Endothelial cell of umbilical vein (primary cell): ENCODE measurements at regions not wholly inside any gene's neighbourhood (a gene's known extent, or its start where the extent isn't known, plus 50 kb on each side); places are given as distances from the start of the nearest gene placed in this dataset.

ENCODE experiments used
- BruUV-seq: library from RNA; stranded (reverse); fragments of 400-500 nt; replicated peaks from 2 replicates; lab custom pipeline; 2021; lab: Mats Ljungman, UMichigan
- CTCF ChIA-PET: fragments of 300-600, 350-600 bp; sonication (Branson Sonifier 250); formaldehyde crosslinking; loops from one replicate; lab custom pipeline; 2021; ENCODE audit warnings: antibody characterized with exemption, inconsistent platforms; lab: Charles Lee
- POLR2A ChIA-PET: fragments of 300-600, 350-600 bp; sonication (Branson Sonifier 250); formaldehyde crosslinking; loops from one replicate; lab custom pipeline; 2021; ENCODE audit warnings: antibody characterized with exemption, inconsistent platforms; lab: Charles Lee
- DNase-seq: peaks from one replicate; pipeline ENCODE4 v3.0.0-alpha.2; 2011; ENCODE audit warnings: low read depth, low spot score
- FAIRE-seq: peaks from 2 replicates; lab custom pipeline; 2011; peaks lifted over from hg19 to GRCh38; lab: Jason Lieb, UNC
- H2AFZ ChIP-seq: 2 replicates; pipeline ENCODE4 v1.6.0; 2012; ENCODE audit warnings: low read depth, low read length, control low read depth, inconsistent platforms
- H3K27ac ChIP-seq: 2 replicates; pipeline ENCODE4 v1.5.1; 2011; ENCODE audit warnings: low read depth, mild to moderate bottlenecking, control low read depth, low read length, moderate library complexity; ENCODE audit not compliant: insufficient read depth
- H3K27me3 ChIP-seq, 2 experiments: 2 replicates each; pipeline versions ENCODE4 v1.6.0 to v1.6.1; 2011; ENCODE audit warnings: low read length in 2 of 2, mixed read lengths in 1 of 2; ENCODE audit not compliant: control insufficient read depth in 2 of 2, insufficient read depth in 2 of 2
- H3K36me3 ChIP-seq, 2 experiments: 2 replicates in 1 of 2; 3 replicates in 1 of 2; pipeline ENCODE4 v1.5.1; 2011; ENCODE audit warnings: low read length in 2 of 2, mild to moderate bottlenecking in 1 of 2, moderate library complexity in 1 of 2; ENCODE audit not compliant: control insufficient read depth in 2 of 2, insufficient read depth in 2 of 2; ENCODE audit errors: extremely low read depth in 1 of 2
- H3K4me1 ChIP-seq: 3 replicates; pipeline ENCODE4 v1.5.1; 2011; ENCODE audit warnings: mild to moderate bottlenecking, low read length; ENCODE audit not compliant: control insufficient read depth, insufficient read depth; ENCODE audit errors: extremely low read depth
- H3K4me2 ChIP-seq: 2 replicates; pipeline ENCODE4 v1.6.1; 2011; ENCODE audit warnings: low read length, control low read depth, mixed read lengths; ENCODE audit not compliant: insufficient read depth
- H3K4me3 ChIP-seq, 3 experiments: fragments of 200-600 bp in 1 of 3; sonication (generic), shearing (Covaris generic) in 1 of 3; replicated peaks in 1 of 3; 2 replicates each; pipeline ENCODE4 v1.5.1; 2011 to 2016; ENCODE audit warnings: control low read depth in 3 of 3, low read length in 3 of 3, mild to moderate bottlenecking in 2 of 3, inconsistent platforms in 1 of 3, low read depth in 1 of 3, moderate library complexity in 1 of 3; ENCODE audit not compliant: insufficient read depth in 1 of 3
- H3K79me2 ChIP-seq: 2 replicates; pipeline ENCODE4 v1.6.0; 2012; ENCODE audit warnings: low read length, inconsistent platforms; ENCODE audit not compliant: control insufficient read depth, insufficient read depth
- H3K9ac ChIP-seq: replicated peaks from 2 replicates; pipeline ENCODE3; 2011; ENCODE audit warnings: low read length, control low read depth; ENCODE audit not compliant: insufficient read depth; ENCODE audit errors: extremely low read depth
- H3K9me1 ChIP-seq: replicated peaks from 3 replicates; pipeline ENCODE4 v1.6.0; 2011; ENCODE audit warnings: mild to moderate bottlenecking, low read length; ENCODE audit not compliant: control insufficient read depth, insufficient read depth; ENCODE audit errors: extremely low read depth
- H3K9me3 ChIP-seq: replicated peaks from 2 replicates; pipeline ENCODE4 v1.5.1; 2012; ENCODE audit warnings: low read length, inconsistent platforms; ENCODE audit not compliant: control insufficient read depth, insufficient read depth
- H4K20me1 ChIP-seq: replicated peaks from 2 replicates; pipeline ENCODE3; 2011; ENCODE audit warnings: mild to moderate bottlenecking, low read length; ENCODE audit not compliant: control insufficient read depth, insufficient read depth; ENCODE audit errors: extremely low read depth
- CTCF ChIP-seq, 2 donors: IDR thresholded peaks; 1 replicate in 1 of 2; 2 replicates in 1 of 2; pipeline ENCODE4 v1.5.1; 2011; ENCODE audit warnings: low read length in 2 of 2, mild to moderate bottlenecking in 2 of 2, moderate library complexity in 2 of 2, control low read depth in 1 of 2, inconsistent platforms in 1 of 2, low read depth in 1 of 2; ENCODE audit not compliant: insufficient read depth in 1 of 2; ENCODE audit errors: extremely low read depth in 1 of 2
- EZH2 ChIP-seq: IDR thresholded peaks from 2 replicates; pipeline ENCODE4 v1.6.1; 2012; ENCODE audit warnings: borderline replicate concordance, low read depth, mild to moderate bottlenecking, moderate library complexity, low read length, inconsistent platforms; ENCODE audit not compliant: severe bottlenecking
- FOS ChIP-seq: IDR thresholded peaks from 2 replicates; pipeline ENCODE4 v1.6.1; 2011; ENCODE audit warnings: mild to moderate bottlenecking, low read length, moderate library complexity, borderline replicate concordance; ENCODE audit not compliant: insufficient read depth
- GATA2 ChIP-seq: IDR thresholded peaks from 2 replicates; pipeline ENCODE4 v1.7.0; 2011; ENCODE audit warnings: low read depth, mild to moderate bottlenecking, moderate library complexity, mixed read lengths, low read length; ENCODE audit not compliant: insufficient read length, insufficient read depth
- JUN ChIP-seq: IDR thresholded peaks from 2 replicates; pipeline ENCODE4 v1.6.1; 2011; ENCODE audit warnings: borderline replicate concordance, low read depth; ENCODE audit not compliant: insufficient read length, insufficient read depth
- MAX ChIP-seq: IDR thresholded peaks from 2 replicates; pipeline ENCODE4 v1.6.1; 2011; ENCODE audit not compliant: insufficient read depth, insufficient read length
- MYC ChIP-seq: IDR thresholded peaks from one replicate; pipeline ENCODE4 v1.6.1; 2011; ENCODE audit warnings: mild to moderate bottlenecking, low read depth, low read length
- POLR2A ChIP-seq: IDR thresholded peaks from 2 replicates; pipeline ENCODE4 v1.6.1; 2012; ENCODE audit warnings: low read depth, mild to moderate bottlenecking, control low read depth, low read length
- POLR2AphosphoS5 ChIP-seq: IDR thresholded peaks from 2 replicates; pipeline ENCODE4 v1.6.1; 2012; ENCODE audit warnings: low read depth, mild to moderate bottlenecking, control low read depth, low read length, moderate library complexity; ENCODE audit not compliant: insufficient read depth
- dilution Hi-C: fragments of 300-500 bp; cut with MboI; formaldehyde crosslinking; loops from one replicate; pipeline ENCODE4 v1.15.0; 2019; ENCODE audit warnings: low sequenced_read_pairs; ENCODE audit not compliant: extremely low pct_ligation_motif_present
- intact Hi-C: fragments of 100-400 bp; cut with micrococcal nuclease; formaldehyde crosslinking; loops from one replicate; pipeline ENCODE4 v1.10.0; 2022

- intact Hi-C loops (no loop called here), dilution Hi-C loops (no loop called here)
- H3K9ac ChIP-seq, result no peak overlapping the region
- no peaks in the 10 kb centered on the region for H4K20me1 ChIP-seq
- H3K27ac ChIP-seq, result no peak overlapping the region
- no peak for TF ChIP-seq CTCF (IDR thresholded peaks at IDR 0.05; ENCODE audit: extremely low read depth in 1 of 2, insufficient read depth in 1 of 2, low read depth in 1 of 2, low read length in 2 of 2)
- TF ChIP-seq EZH2, result no peak
- TF ChIP-seq GATA2, result no peak
- TF ChIP-seq POLR2A, result no peak
- no peak for TF ChIP-seq FOS
- TF ChIP-seq MAX, result no peak
- no peak for TF ChIP-seq JUN
- TF ChIP-seq MYC, result no peak
- no peak for TF ChIP-seq POLR2AphosphoS5
- POLR2A ChIA-PET, result no interaction called here
- H3K4me3 ChIP-seq, result no peak overlapping the region
- no peaks in the 10 kb centered on the region for H3K4me1 ChIP-seq
- H3K9me1 ChIP-seq, result no peaks in the 10 kb centered on the region
- H3K79me2 ChIP-seq, result no peaks in the 10 kb centered on the region
- no peak overlapping the region for H2AFZ ChIP-seq
- no peak overlapping the region for H3K4me2 ChIP-seq
- no peak for FAIRE-seq
- H3K36me3 ChIP-seq, result no peaks in the 10 kb centered on the region
- BruUV-seq, result no TSS peak
- no peaks in the 10 kb centered on the region for H3K9me3 ChIP-seq
- H3K27me3 ChIP-seq, result no peaks in the 10 kb centered on the region
- DNase-seq, result no peak
- CTCF ChIA-PET, result no interaction called here
Measured at GRCh38 chr7:114180556-114181266, 233.9 kb upstream of the FOXP2 start.
